Umbilical cord (tissue), 1 donor: ENCODE measurements at regions not wholly inside any gene's neighbourhood (a gene's known extent, or its start where the extent isn't known, plus 50 kb on each side); places are given as distances from the start of the nearest gene placed in this dataset.

Source experiments
- DNase-seq: peaks from one replicate; pipeline ENCODE4 v3.0.0-alpha.2; 2015; ENCODE audit warnings: low spot score

GRCh38 chr5:18687429-18687828 is 1053.2 kb downstream of the TAF11L14 start:
- DNase-seq, result no peak

GRCh38 chr5:18699681-18700080 is 1065.4 kb downstream of the TAF11L14 start:
- no peak for DNase-seq

- DNase-seq, result no peak
These were observed 1068.6 kb downstream of the TAF11L14 start for GRCh38 chr5:18702821-18703220.

- no peak for DNase-seq
These were observed 1078.8 kb downstream of the TAF11L14 start for GRCh38 chr5:18712936-18713485.

GRCh38 chr5:18720002-18720401 is 1085.7 kb downstream of the TAF11L14 start:
- no peak for DNase-seq

GRCh38 chr5:18732556-18733479 is 1098.6 kb downstream of the TAF11L14 start:
- no peak for DNase-seq

- DNase-seq, result peak; percentile 22
These were observed 1101.8 kb downstream of the TAF11L14 start for GRCh38 chr5:18736051-18736398.

GRCh38 chr5:18736736-18737135 is 1102.5 kb downstream of the TAF11L14 start:
- DNase-seq, result peak; percentile 4

- DNase-seq, result no peak
These were observed 1106.0 kb downstream of the TAF11L14 start for GRCh38 chr5:18740301-18740700.

- no peak for DNase-seq
These were observed 1108.6 kb downstream of the TAF11L14 start for GRCh38 chr5:18742830-18743229.

GRCh38 chr5:18744441-18744840 is 1110.2 kb downstream of the TAF11L14 start:
- DNase-seq, result no peak

- DNase-seq, result no peak
These were observed 1111.1 kb downstream of the TAF11L14 start for GRCh38 chr5:18745042-18745987.

- no peak for DNase-seq
These were observed 1111.8 kb downstream of the TAF11L14 start for GRCh38 chr5:18745988-18746615.

GRCh38 chr5:18749763-18750162 is 1115.5 kb downstream of the TAF11L14 start:
- DNase-seq, result no peak

GRCh38 chr5:18752317-18752716 is 1118.1 kb downstream of the TAF11L14 start:
- DNase-seq, result no peak

- DNase-seq, result no peak
These were observed 1119.9 kb downstream of the TAF11L14 start for GRCh38 chr5:18754201-18754600.

GRCh38 chr5:18761801-18762200 is 1127.5 kb downstream of the TAF11L14 start:
- no peak for DNase-seq

GRCh38 chr5:18764161-18764560 is 1129.9 kb downstream of the TAF11L14 start:
- no peak for DNase-seq

- no peak for DNase-seq
These were observed 1131.0 kb downstream of the TAF11L14 start for GRCh38 chr5:18765304-18765703.

GRCh38 chr5:18771097-18771610 is 1136.9 kb downstream of the TAF11L14 start:
- DNase-seq, result no peak

GRCh38 chr5:18772475-18772874 is 1138.2 kb downstream of the TAF11L14 start:
- peak; percentile 60 for DNase-seq
